ENCODE measurements at regions not wholly inside any gene's neighbourhood (a gene's known extent, or its start where the extent isn't known, plus 50 kb on each side); places are given as distances from the start of the nearest gene placed in this dataset.

- TF ChIP-seq, protein P1, sequence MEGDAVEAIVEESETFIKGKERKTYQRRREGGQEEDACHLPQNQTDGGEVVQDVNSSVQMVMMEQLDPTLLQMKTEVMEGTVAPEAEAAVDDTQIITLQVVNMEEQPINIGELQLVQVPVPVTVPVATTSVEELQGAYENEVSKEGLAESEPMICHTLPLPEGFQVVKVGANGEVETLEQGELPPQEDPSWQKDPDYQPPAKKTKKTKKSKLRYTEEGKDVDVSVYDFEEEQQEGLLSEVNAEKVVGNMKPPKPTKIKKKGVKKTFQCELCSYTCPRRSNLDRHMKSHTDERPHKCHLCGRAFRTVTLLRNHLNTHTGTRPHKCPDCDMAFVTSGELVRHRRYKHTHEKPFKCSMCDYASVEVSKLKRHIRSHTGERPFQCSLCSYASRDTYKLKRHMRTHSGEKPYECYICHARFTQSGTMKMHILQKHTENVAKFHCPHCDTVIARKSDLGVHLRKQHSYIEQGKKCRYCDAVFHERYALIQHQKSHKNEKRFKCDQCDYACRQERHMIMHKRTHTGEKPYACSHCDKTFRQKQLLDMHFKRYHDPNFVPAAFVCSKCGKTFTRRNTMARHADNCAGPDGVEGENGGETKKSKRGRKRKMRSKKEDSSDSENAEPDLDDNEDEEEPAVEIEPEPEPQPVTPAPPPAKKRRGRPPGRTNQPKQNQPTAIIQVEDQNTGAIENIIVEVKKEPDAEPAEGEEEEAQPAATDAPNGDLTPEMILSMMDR (IDR thresholded peaks at IDR 0.05), result no peak
- TF ChIP-seq POLR2A (IDR thresholded peaks at IDR 0.05), result no peak
- TF ChIP-seq EP300 (IDR thresholded peaks at IDR 0.05), result no peak
Observed at GRCh38 chr7:54687462-54688212, 71.4 kb downstream of the SEC61G start.

Measured in ovary (tissue), 3 donors.